Stimulated activated naive CD8-positive, alpha-beta T cell treated with anti-CD3 and anti-CD28 coated beads, Interleukin-15, Interleukin-2, amounts not matched to agents 100 U/mL and 50 U/mL, for 24 hours (primary cell): ENCODE measurements at regions not wholly inside any gene's neighbourhood (a gene's known extent, or its start where the extent isn't known, plus 50 kb on each side); places are given as distances from the start of the nearest gene placed in this dataset.
"Not testable (repeated sequence)": the region's sequence is repeated elsewhere in the genome, so short reads cannot be mapped to it uniquely, and the experiment has no call there.

ENCODE experiments used
- ATAC-seq: fragments of 150-1000 bp; cut with Tn5 transposase; one replicate; pipeline ENCODE4 v1.10.0; 2021
- DNase-seq: peaks from one replicate; pipeline ENCODE4 v3.0.0; 2021

- DNase-seq (no peak), ATAC-seq (no peak)
Measured at GRCh38 chr11:13135385-13136271, 126.5 kb downstream of the RASSF10 start.

DNA sequence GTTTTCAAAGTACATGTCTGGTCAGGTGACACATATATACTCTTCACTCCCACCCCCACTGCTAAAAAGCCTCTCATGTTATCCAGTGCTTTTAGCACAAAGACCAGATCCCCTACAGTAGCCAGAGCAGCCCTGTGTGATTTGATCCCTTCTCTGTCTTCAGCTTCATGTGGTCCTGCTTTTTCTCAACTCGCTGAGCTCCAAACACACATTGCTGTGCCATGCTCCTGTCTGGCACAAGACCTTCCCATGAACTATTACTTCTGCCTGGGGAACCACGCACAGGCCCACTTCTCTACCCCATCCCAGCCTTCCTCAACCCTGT, 127.1 kb downstream of the RASSF10 start:
- DNase-seq (no peak), ATAC-seq (no peak)

GRCh38 chr11:13137844-13138301, 128.8 kb downstream of the RASSF10 start:
- ATAC-seq = no peak
- DNase-seq = no peak

- not testable (repeated sequence) for ATAC-seq, DNase-seq
Measured at GRCh38 chr11:13139085-13139484, 130.0 kb downstream of the RASSF10 start.

- DNase-seq (no peak), ATAC-seq (peak; percentile 23)
Measured at GRCh38 chr11:13140028-13140870, 131.1 kb downstream of the RASSF10 start.

DNA sequence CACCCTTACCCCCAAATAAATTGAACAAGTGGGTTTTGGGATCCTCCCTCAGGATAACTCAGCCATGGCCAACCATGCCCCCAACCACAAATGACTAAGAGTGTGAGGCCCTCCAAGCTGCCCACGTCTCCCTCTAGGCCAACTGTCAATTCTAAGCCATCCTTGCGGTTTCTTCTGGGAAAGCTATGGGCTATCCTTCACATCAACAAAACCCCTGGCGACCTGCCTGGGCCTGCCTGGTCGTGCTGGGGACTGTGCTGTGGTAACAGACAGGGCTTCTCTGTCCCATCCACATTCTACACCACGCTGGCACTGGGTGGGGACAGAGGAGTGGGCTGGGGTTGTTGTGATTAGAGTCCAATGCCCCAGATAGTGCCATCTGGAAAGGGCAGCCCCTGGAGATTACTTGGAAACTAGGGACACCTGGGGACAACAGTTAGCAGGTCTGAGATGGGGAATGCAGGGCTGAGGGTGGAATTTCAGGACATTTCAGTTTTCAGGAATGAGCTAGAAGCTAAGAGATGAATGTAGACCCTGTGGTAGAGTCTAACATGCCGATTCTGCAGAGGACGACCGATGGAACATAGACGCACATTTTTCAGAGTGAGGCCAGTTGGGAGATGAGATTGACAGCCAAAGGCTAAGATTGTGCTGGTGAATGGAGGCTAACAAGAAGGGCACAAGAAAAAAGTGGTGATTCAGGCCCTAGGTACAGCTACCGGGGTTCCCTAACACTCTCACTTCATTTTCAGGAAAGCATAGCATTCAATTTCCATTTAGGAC, 131.9 kb downstream of the RASSF10 start:
- DNase-seq = no peak
- no peak for ATAC-seq

GRCh38 chr11:13141731-13142709, 132.9 kb downstream of the RASSF10 start:
- DNase-seq (no peak), ATAC-seq (no peak)

- DNase-seq = no peak
- ATAC-seq = no peak
Measured at GRCh38 chr11:13143486-13144297, 133.9 kb upstream of the BMAL1 start.

DNA sequence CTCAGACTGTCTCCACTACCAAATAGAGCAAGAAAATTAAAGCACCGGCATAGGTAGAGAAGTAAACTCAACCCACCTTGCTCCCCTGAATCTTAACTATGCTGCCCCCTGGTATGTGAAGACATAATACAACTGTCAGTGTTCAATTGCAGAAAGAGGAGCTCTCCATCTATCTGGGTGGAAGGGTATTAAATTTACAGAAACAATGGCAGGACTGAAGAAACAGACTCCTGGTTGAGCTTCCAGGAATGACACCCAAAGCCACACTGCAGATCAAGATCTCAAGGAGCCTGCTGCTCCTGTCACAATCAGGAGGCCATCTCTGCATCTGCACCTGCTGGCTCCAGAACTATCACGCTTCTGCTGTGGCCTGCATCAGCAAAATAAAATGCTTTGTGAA, 132.1 kb upstream of the BMAL1 start:
- ATAC-seq = no peak
- DNase-seq = no peak

DNA sequence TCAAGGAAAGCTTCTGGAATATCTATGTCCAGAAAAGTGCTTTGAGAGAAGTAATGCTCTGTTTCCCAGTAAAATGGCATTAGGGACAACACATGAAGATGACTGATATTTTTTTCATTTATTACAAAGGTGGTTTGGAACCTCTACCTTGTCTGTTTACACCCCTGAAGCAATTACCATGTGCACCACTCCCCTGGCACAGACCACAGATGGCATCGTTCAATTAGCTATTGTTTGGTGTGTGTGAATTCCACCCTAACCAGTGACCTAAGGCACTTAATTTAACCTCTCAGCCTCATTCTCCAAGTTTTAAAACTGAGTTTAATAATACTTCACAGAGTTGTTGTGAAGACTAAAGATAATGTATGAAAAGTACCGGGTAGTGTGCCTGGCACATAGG, 127.6 kb upstream of the BMAL1 start:
- ATAC-seq = no peak
- DNase-seq = no peak

DNA sequence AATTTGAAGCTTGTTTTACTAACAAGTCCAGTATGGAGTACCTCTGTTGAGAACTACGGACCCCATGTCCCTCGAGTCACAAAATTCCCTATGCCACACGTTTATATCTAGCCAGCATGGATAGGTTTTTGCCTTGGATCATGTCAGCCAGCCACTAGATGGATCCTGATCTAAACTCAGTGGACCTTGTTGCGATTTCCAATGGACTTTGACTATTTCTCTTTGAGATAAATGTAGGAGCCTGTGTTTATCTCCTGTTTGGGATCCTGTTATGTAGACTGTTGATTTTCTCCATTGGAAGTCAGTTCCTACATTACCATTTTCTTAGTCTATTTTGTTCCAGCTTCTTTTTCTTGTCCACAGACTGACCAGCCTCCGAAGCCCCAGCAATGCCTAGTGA, 127.1 kb upstream of the BMAL1 start:
- no peak for DNase-seq
- ATAC-seq = no peak

DNA sequence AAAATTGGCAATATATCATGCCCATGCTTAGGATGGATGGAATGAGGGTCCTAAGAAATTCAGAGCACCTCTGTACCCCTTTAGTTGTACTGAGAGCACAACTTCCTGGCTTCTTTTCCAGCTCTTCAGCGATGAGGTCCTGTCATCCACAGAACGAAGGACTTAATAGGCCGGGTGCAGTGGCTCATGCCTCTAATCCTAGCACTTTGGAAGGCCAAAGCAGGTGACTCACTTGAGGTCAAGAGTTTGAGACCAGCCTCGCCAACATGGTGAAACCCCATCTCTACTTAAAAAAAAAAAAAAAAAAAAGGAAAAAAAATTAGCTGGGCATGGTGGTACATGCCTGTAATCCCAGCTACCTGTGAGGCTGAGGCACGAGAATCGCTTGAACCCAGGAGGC, 125.3 kb upstream of the BMAL1 start:
- ATAC-seq (no peak), DNase-seq (no peak)

- DNase-seq (no peak), ATAC-seq (no peak)
Measured at GRCh38 chr11:13152736-13153541, 124.7 kb upstream of the BMAL1 start.

DNA sequence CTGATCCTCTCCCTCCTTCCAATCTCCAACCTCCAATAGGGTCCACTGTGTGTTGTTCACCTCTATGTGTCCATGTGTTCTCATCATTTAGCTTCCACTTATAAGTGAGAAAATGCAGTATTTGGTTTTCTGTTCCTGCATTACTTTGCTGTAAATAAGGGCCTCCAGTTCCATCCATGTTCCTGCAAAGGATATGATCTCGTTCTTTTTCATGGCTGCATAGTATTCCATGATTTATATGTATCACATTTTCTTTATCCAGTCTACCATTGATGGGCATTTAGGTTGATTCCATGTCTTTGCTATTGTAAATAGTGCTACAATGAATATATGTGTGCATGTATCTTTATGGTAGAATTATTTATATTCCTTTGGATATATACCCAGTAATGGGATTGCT, 123.2 kb upstream of the BMAL1 start:
- ATAC-seq = not testable (repeated sequence)

DNA sequence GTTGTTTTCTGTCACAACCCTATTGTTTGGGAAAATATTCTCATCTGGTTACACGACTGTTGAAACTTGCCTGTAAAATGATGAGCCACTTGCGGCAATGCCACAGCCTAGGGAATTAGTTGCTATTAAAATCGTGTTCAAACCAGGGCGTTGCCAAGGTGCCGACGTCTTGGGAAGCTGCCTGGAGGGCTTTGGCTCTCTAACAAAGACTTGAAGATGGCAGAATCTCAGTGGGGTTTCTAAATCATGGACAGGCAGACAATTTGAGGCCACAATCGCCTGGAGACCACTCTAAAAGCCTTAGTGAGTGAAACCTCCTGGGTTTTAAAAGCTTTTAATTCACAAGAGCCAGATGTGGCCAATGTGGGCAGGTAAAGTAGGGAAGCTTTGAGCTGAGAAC, 117.2 kb upstream of the BMAL1 start:
- DNase-seq (no peak), ATAC-seq (no peak)

More for the DNA sequence above, 123.2 kb upstream of the BMAL1 start:
- DNase-seq = not testable (repeated sequence)

GRCh38 chr11:13160806-13161205, 116.8 kb upstream of the BMAL1 start:
- DNase-seq (no peak), ATAC-seq (no peak)

GRCh38 chr11:13163158-13163557, 114.4 kb upstream of the BMAL1 start:
- ATAC-seq = no peak

GRCh38 chr11:13166036-13166435, 111.6 kb upstream of the BMAL1 start:
- ATAC-seq = no peak
- DNase-seq = no peak

More at GRCh38 chr11:13163158-13163557, 114.4 kb upstream of the BMAL1 start:
- no peak for DNase-seq

- DNase-seq = no peak
- no peak for ATAC-seq
Measured at GRCh38 chr11:13168271-13168670, 109.3 kb upstream of the BMAL1 start.
